ENCODE measurements at regions not wholly inside any gene's neighbourhood (a gene's known extent, or its start where the extent isn't known, plus 50 kb on each side); places are given as distances from the start of the nearest gene placed in this dataset.

GRCh38 chr18:33826151-33826550 lies 248.1 kb downstream of the ASXL3 start:
- no peak for TF ChIP-seq POLR2A (IDR thresholded peaks at IDR 0.05)
- TF ChIP-seq, protein P1, sequence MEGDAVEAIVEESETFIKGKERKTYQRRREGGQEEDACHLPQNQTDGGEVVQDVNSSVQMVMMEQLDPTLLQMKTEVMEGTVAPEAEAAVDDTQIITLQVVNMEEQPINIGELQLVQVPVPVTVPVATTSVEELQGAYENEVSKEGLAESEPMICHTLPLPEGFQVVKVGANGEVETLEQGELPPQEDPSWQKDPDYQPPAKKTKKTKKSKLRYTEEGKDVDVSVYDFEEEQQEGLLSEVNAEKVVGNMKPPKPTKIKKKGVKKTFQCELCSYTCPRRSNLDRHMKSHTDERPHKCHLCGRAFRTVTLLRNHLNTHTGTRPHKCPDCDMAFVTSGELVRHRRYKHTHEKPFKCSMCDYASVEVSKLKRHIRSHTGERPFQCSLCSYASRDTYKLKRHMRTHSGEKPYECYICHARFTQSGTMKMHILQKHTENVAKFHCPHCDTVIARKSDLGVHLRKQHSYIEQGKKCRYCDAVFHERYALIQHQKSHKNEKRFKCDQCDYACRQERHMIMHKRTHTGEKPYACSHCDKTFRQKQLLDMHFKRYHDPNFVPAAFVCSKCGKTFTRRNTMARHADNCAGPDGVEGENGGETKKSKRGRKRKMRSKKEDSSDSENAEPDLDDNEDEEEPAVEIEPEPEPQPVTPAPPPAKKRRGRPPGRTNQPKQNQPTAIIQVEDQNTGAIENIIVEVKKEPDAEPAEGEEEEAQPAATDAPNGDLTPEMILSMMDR (IDR thresholded peaks at IDR 0.05) = no peak
